ENCODE measurements at regions not wholly inside any gene's neighbourhood (a gene's known extent, or its start where the extent isn't known, plus 50 kb on each side); places are given as distances from the start of the nearest gene placed in this dataset.
A peak's percentile ranks its signal among the peaks of the same experiment; 100 is the strongest.

DNA sequence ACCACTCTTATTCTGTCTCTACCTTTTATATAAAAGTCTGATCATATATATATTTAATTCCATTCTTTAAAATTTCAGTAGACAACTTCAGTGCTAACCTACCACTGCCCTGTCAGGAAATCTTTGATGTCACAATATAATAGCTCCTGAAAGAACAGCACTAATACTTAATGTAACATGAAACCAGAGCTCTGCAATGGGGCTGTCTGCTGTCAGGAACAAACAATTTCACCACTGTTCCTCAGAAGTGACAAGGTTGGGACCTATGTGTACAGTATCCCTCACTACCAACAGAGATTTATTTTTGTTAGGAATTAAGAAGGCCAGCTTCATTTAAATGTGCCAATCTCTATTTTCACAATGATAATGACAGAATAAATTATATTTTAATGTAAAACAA is 165.5 kb upstream of the C11orf58 start:
- ChIA-PET CTCF (ENCODE audit: low intra/inter-chr PET ratio, low total read pairs) (no interaction called here), POLR2A (no interaction called here)

GRCh38 chr11:16561150-16561549 is 177.3 kb upstream of the C11orf58 start:
- POLR2A ChIA-PET, result no interaction called here

More for the DNA sequence above, 165.5 kb upstream of the C11orf58 start:
- no peak overlapping the region for H3K27ac ChIP-seq (ENCODE audit: extremely low read length, insufficient read depth, low read length)
- H3K4me2 ChIP-seq (ENCODE audit: low read depth, low read length), result no peak overlapping the region
- H4K20me1 ChIP-seq (ENCODE audit: insufficient read depth, low read length), result no peaks in the 10 kb centered on the region
- in situ Hi-C loops (cut with HindIII; ENCODE audit: extremely low pct_ligation_motif_present, low pct_unique_long_range_greater_than_20kb) (no loop called here), intact Hi-C loops (cut with micrococcal nuclease; ENCODE audit: unreplicated experiment) (no loop called here)
- no peaks in the 10 kb centered on the region for H3K79me2 ChIP-seq (ENCODE audit: insufficient read depth, low read length)
- no peak overlapping the region for H3K9ac ChIP-seq (ENCODE audit: insufficient read depth, low read depth, low read length)
- H3K4me1 ChIP-seq (ENCODE audit: insufficient read depth, low read length), result no peaks in the 10 kb centered on the region
- H3K4me3 ChIP-seq (replicated peaks in 1 of 3; ENCODE audit: insufficient read depth in 1 of 3, low read depth in 2 of 3, low read length in 3 of 3), result no peak overlapping the region
- H2AFZ ChIP-seq (ENCODE audit: low read length), result no peak overlapping the region
- no peaks in the 10 kb centered on the region for H3K9me3 ChIP-seq (ENCODE audit: low read length)
- 0 out of 2 replicates have a peak, but pooled peaks have one; percentile 25 for TF ChIP-seq SIX4 (CRISPR knock-in tag; IDR thresholded peaks at IDR 0.05)
- TF ChIP-seq ZNF740 (CRISPR knock-in tag; IDR thresholded peaks at IDR 0.05), result no peak
- TF ChIP-seq KDM5A (IDR thresholded peaks at IDR 0.05; ENCODE audit: borderline replicate concordance, low read length), result no peak
- TF ChIP-seq GATAD2A (CRISPR knock-in tag; IDR thresholded peaks at IDR 0.05), result no peak
- TF ChIP-seq ZNF326 (CRISPR knock-in tag; IDR thresholded peaks at IDR 0.05; ENCODE audit: borderline replicate concordance), result no peak
- no peak for TF ChIP-seq ZBTB46 (CRISPR knock-in tag; IDR thresholded peaks at IDR 0.05; ENCODE audit: borderline replicate concordance)
- BruUV-seq (replicated peaks), result no TSS peak
- peak; percentile 54; the same call in 1 of the 3 replicates for ATAC-seq
- H3K36me3 ChIP-seq (replicated peaks in 1 of 2; ENCODE audit: control insufficient read depth in 1 of 2, insufficient read depth in 2 of 2, low read length in 2 of 2), result no peaks in the 10 kb centered on the region
- no peak for FAIRE-seq
- H3K27me3 ChIP-seq (ENCODE audit: control insufficient read depth in 1 of 2, insufficient read depth in 2 of 2, low read length in 2 of 2), result no peaks in the 10 kb centered on the region
- peak; percentile 6 for DNase-seq (ENCODE audit: low spot score)

More at GRCh38 chr11:16561150-16561549, 177.3 kb upstream of the C11orf58 start:
- no peak for ATAC-seq
- Histone ChIP-seq H3K4me3 (replicated peaks in 1 of 3; ENCODE audit: insufficient read depth in 1 of 3, low read depth in 2 of 3, low read length in 3 of 3) (no peak overlapping the region), H3K9ac (ENCODE audit: insufficient read depth, low read depth, low read length) (no peak overlapping the region), H3K36me3 (replicated peaks in 1 of 2; ENCODE audit: control insufficient read depth in 1 of 2, insufficient read depth in 2 of 2, low read length in 2 of 2) (no peaks in the 10 kb centered on the region), H3K27me3 (ENCODE audit: control insufficient read depth in 1 of 2, insufficient read depth in 2 of 2, low read length in 2 of 2) (no peaks in the 10 kb centered on the region), H3K4me2 (ENCODE audit: low read depth, low read length) (no peak overlapping the region), H3K79me2 (ENCODE audit: insufficient read depth, low read length) (no peaks in the 10 kb centered on the region), H4K20me1 (ENCODE audit: insufficient read depth, low read length) (no peaks in the 10 kb centered on the region), H3K9me3 (ENCODE audit: low read length) (no peaks in the 10 kb centered on the region), H3K27ac (ENCODE audit: extremely low read length, insufficient read depth, low read length) (no peak overlapping the region), H3K4me1 (ENCODE audit: insufficient read depth, low read length) (no peaks in the 10 kb centered on the region), H2AFZ (ENCODE audit: low read length) (no peak overlapping the region)
- in situ Hi-C loops (cut with HindIII; ENCODE audit: extremely low pct_ligation_motif_present, low pct_unique_long_range_greater_than_20kb), result no loop called here
- intact Hi-C loops (cut with micrococcal nuclease; ENCODE audit: unreplicated experiment), result no loop called here
- CTCF ChIA-PET (ENCODE audit: low intra/inter-chr PET ratio, low total read pairs), result no interaction called here
- FAIRE-seq, result no peak
- no TSS peak for BruUV-seq (replicated peaks)
- no peak for DNase-seq (ENCODE audit: low spot score)
- TF ChIP-seq SP2 (CRISPR knock-in tag; IDR thresholded peaks at IDR 0.05) (no peak), EEA1 (CRISPR knock-in tag; IDR thresholded peaks at IDR 0.05; ENCODE audit: borderline replicate concordance) (no peak), RBFOX2 (IDR thresholded peaks at IDR 0.05; ENCODE audit: low read depth, low read length) (no peak), TEF (CRISPR knock-in tag; IDR thresholded peaks at IDR 0.05) (no peak), TOPORS (CRISPR knock-in tag; IDR thresholded peaks at IDR 0.05) (no peak), SMAD3 (CRISPR knock-in tag; IDR thresholded peaks at IDR 0.05) (no peak), KDM4B (CRISPR knock-in tag; IDR thresholded peaks at IDR 0.05) (no peak), ZNF17 (CRISPR knock-in tag; IDR thresholded peaks at IDR 0.05) (no peak), ZBTB3 (CRISPR knock-in tag; IDR thresholded peaks at IDR 0.05; ENCODE audit: borderline replicate concordance, low read depth) (no peak), PRMT3 (CRISPR knock-in tag; IDR thresholded peaks at IDR 0.05; ENCODE audit: borderline replicate concordance, low read depth) (no peak), ZNF557 (CRISPR knock-in tag; IDR thresholded peaks at IDR 0.05) (no peak), SAP130 (CRISPR knock-in tag; IDR thresholded peaks at IDR 0.05; ENCODE audit: low read depth) (no peak), ZNF230 (CRISPR knock-in tag; IDR thresholded peaks at IDR 0.05) (no peak)
